HG02884 (cell line): ENCODE measurements at regions not wholly inside any gene's neighbourhood (a gene's known extent, or its start where the extent isn't known, plus 50 kb on each side); places are given as distances from the start of the nearest gene placed in this dataset.

ENCODE experiments used
- ATAC-seq: cut with Tn5 transposase; IDR thresholded peaks from one replicate; pipeline ENCODE4 v1.9.1; 2021; ENCODE audit warnings: mild to moderate bottlenecking, moderate library complexity; ENCODE audit not compliant: unreplicated experiment

GRCh38 chr13:76751278-76751677 is 134.9 kb downstream of the KCTD12 start:
- ATAC-seq: no peak

- ATAC-seq: no peak
Observed at GRCh38 chr13:76750126-76750525, 136.1 kb downstream of the KCTD12 start.

GRCh38 chr13:76745261-76746200 is 140.7 kb downstream of the KCTD12 start:
- peak; percentile 92 for ATAC-seq

- ATAC-seq: no peak
Observed at GRCh38 chr13:76741624-76742023, 144.6 kb downstream of the KCTD12 start.

- ATAC-seq: no peak
Observed at GRCh38 chr13:76741046-76741445, 145.2 kb downstream of the KCTD12 start.

- ATAC-seq: no peak
Observed at GRCh38 chr13:76738616-76739015, 147.6 kb downstream of the KCTD12 start.

- no peak for ATAC-seq
Observed at GRCh38 chr13:76737526-76737925, 148.7 kb downstream of the KCTD12 start.

GRCh38 chr13:76735641-76736040 is 150.6 kb downstream of the KCTD12 start:
- ATAC-seq: peak; percentile 71

- ATAC-seq: no peak
Observed at GRCh38 chr13:76733671-76734070, 152.5 kb downstream of the KCTD12 start.

- ATAC-seq: no peak
Observed at GRCh38 chr13:76732367-76732766, 153.8 kb downstream of the KCTD12 start.

GRCh38 chr13:76730220-76730619 is 156.0 kb downstream of the KCTD12 start:
- ATAC-seq: no peak

- ATAC-seq: no peak
Observed at GRCh38 chr13:76729691-76730090, 156.5 kb downstream of the KCTD12 start.

GRCh38 chr13:76725896-76726295 is 160.3 kb downstream of the KCTD12 start:
- ATAC-seq: no peak

- ATAC-seq: no peak
Observed at GRCh38 chr13:76725211-76725610, 161.0 kb downstream of the KCTD12 start.

GRCh38 chr13:76724421-76724820 is 161.8 kb downstream of the KCTD12 start:
- no peak for ATAC-seq

GRCh38 chr13:76723551-76724232 is 162.5 kb downstream of the KCTD12 start:
- peak; percentile 72 for ATAC-seq

- no peak for ATAC-seq
Observed at GRCh38 chr13:76722782-76723181, 163.4 kb downstream of the KCTD12 start.

GRCh38 chr13:76720821-76721220 is 165.4 kb downstream of the KCTD12 start:
- no peak for ATAC-seq

- ATAC-seq: no peak
Observed at GRCh38 chr13:76720416-76720815, 165.8 kb downstream of the KCTD12 start.

GRCh38 chr13:76719955-76720354 is 166.2 kb downstream of the KCTD12 start:
- no peak for ATAC-seq

GRCh38 chr13:76717092-76717491 is 169.1 kb downstream of the KCTD12 start:
- no peak for ATAC-seq

GRCh38 chr13:76715621-76716020 is 170.6 kb downstream of the KCTD12 start:
- ATAC-seq: no peak
